Lower leg skin (tissue), 3 donors: ENCODE measurements at regions not wholly inside any gene's neighbourhood (a gene's known extent, or its start where the extent isn't known, plus 50 kb on each side); places are given as distances from the start of the nearest gene placed in this dataset.

Experiments used
- POLR2A ChIP-seq, 2 donors: fragments of 450-650 bp; IDR thresholded peaks; one replicate each; pipeline ENCODE4 v1.6.1; 2016 to 2017; ENCODE audit warnings: antibody characterized with exemption in 2 of 2, mild to moderate bottlenecking in 1 of 2, moderate library complexity in 1 of 2
- TF ChIP-seq, protein P1 (sequence below), 3 donors: fragments of 450-650 bp; IDR thresholded peaks; one replicate each; pipeline ENCODE4 v1.5.1; 2016; ENCODE audit warnings: antibody characterized with exemption in 3 of 3, mild to moderate bottlenecking in 3 of 3, moderate library complexity in 2 of 3

DNA sequence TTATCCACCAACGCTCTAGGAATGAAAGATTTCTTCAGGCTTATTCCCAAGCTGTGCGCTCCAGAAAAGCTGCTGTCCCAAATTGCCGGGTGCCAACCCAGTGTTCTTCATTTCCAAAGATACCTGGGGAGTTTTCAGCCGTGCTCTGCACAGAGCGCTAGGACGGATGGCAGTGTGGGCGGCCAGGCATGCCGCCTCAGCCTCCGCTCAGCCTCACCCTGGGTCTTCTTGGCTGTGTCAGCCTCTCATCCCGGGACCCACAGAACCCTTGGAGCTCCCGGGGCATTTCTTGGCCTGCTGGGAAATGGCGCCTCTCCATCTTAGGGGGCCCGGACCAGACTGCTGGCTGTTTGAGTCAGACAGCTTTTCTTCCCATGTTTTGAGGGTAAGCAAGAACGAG is 116.9 kb upstream of the SLC25A33 start:
- TF ChIP-seq, protein P1, sequence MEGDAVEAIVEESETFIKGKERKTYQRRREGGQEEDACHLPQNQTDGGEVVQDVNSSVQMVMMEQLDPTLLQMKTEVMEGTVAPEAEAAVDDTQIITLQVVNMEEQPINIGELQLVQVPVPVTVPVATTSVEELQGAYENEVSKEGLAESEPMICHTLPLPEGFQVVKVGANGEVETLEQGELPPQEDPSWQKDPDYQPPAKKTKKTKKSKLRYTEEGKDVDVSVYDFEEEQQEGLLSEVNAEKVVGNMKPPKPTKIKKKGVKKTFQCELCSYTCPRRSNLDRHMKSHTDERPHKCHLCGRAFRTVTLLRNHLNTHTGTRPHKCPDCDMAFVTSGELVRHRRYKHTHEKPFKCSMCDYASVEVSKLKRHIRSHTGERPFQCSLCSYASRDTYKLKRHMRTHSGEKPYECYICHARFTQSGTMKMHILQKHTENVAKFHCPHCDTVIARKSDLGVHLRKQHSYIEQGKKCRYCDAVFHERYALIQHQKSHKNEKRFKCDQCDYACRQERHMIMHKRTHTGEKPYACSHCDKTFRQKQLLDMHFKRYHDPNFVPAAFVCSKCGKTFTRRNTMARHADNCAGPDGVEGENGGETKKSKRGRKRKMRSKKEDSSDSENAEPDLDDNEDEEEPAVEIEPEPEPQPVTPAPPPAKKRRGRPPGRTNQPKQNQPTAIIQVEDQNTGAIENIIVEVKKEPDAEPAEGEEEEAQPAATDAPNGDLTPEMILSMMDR (IDR thresholded peaks at IDR 0.05): no peak
- TF ChIP-seq POLR2A (IDR thresholded peaks at IDR 0.05): no peak
